Neural progenitor cell (in vitro differentiated cells): ENCODE measurements at regions not wholly inside any gene's neighbourhood (a gene's known extent, or its start where the extent isn't known, plus 50 kb on each side); places are given as distances from the start of the nearest gene placed in this dataset.

Experiments used
- DNase-seq: peaks from one replicate; pipeline ENCODE4 v3.0.0-alpha.2; 2016; ENCODE audit warnings: low spot score
- H2AFZ ChIP-seq: fragments of 200-600 bp; sonication (generic); replicated peaks from 2 replicates; pipeline ENCODE4 v1.6.1; 2016; ENCODE audit warnings: antibody characterized with exemption
- H3F3A ChIP-seq: fragments of 200-600 bp; sonication (generic); 2 replicates; pipeline ENCODE4 v1.6.1; 2016; ENCODE audit warnings: antibody characterized with exemption, low read depth
- H3K27ac ChIP-seq: fragments of 200-600 bp; sonication (generic); 2 replicates; pipeline ENCODE4 v1.5.1; 2016; ENCODE audit warnings: mild to moderate bottlenecking
- H3K27me3 ChIP-seq: fragments of 200-600 bp; sonication (generic); 2 replicates; pipeline ENCODE4 v1.6.1; 2016; ENCODE audit warnings: mild to moderate bottlenecking, moderate library complexity
- H3K36me3 ChIP-seq: fragments of 200-600 bp; sonication (generic); 2 replicates; pipeline ENCODE4 v1.5.1; 2016
- H3K4me1 ChIP-seq: fragments of 200-600 bp; sonication (generic); 2 replicates; pipeline ENCODE4 v1.6.1; 2016; ENCODE audit warnings: mixed run types
- H3K4me2 ChIP-seq: fragments of 200-600 bp; sonication (generic); 2 replicates; pipeline ENCODE4 v1.6.1; 2016
- H3K4me3 ChIP-seq: fragments of 200-600 bp; sonication (generic); 2 replicates; pipeline ENCODE4 v1.5.1; 2016
- H3K79me2 ChIP-seq: fragments of 200-600 bp; sonication (generic); 2 replicates; pipeline ENCODE4 v1.6.1; 2016; ENCODE audit warnings: low read depth
- H3K9ac ChIP-seq: fragments of 200-600 bp; sonication (generic); 2 replicates; pipeline ENCODE4 v1.6.1; 2016
- H3K9me3 ChIP-seq: fragments of 200-600 bp; sonication (generic); 2 replicates; pipeline ENCODE4 v1.5.1; 2016; ENCODE audit warnings: low read depth
- H4K20me1 ChIP-seq: fragments of 200-600 bp; sonication (generic); 2 replicates; pipeline ENCODE4 v1.6.1; 2016; ENCODE audit warnings: low read depth
- H3K27ac Mint-ChIP-seq: 3 replicates; pipeline ENCODE4 v1.8.0; 2021; ENCODE audit warnings: mixed read lengths
- H3K27me3 Mint-ChIP-seq: 2 replicates; pipeline ENCODE4 v1.8.0; 2022; ENCODE audit warnings: low read depth, mild to moderate bottlenecking, inconsistent platforms, moderate library complexity, mixed read lengths; ENCODE audit not compliant: insufficient read depth
- H3K36me3 Mint-ChIP-seq: 3 replicates; pipeline ENCODE4 v1.8.0; 2021; ENCODE audit warnings: mixed read lengths
- H3K4me1 Mint-ChIP-seq: 3 replicates; pipeline ENCODE4 v1.8.0; 2021; ENCODE audit warnings: mixed read lengths
- H3K4me3 Mint-ChIP-seq: 3 replicates; pipeline ENCODE4 v1.8.0; 2021; ENCODE audit warnings: mild to moderate bottlenecking, moderate library complexity, mixed read lengths
- H3K9me3 Mint-ChIP-seq: 3 replicates; pipeline ENCODE4 v1.8.0; 2020; ENCODE audit warnings: mixed read lengths
- EZH2 ChIP-seq: fragments of 200-600 bp; sonication (generic); IDR thresholded peaks from 2 replicates; pipeline ENCODE4 v1.6.1; 2017; ENCODE audit warnings: antibody characterized with exemption, mild to moderate bottlenecking, moderate library complexity
- EZH2phosphoT487 ChIP-seq: fragments of 200-600 bp; sonication (generic); IDR thresholded peaks from 2 replicates; pipeline ENCODE4 v1.6.1; 2017; ENCODE audit warnings: antibody characterized with exemption
- TF ChIP-seq, protein P1 (sequence below): fragments of 200-600 bp; sonication (generic); IDR thresholded peaks from 2 replicates; pipeline ENCODE4 v1.5.1; 2017; ENCODE audit warnings: antibody characterized with exemption, mild to moderate bottlenecking

DNA sequence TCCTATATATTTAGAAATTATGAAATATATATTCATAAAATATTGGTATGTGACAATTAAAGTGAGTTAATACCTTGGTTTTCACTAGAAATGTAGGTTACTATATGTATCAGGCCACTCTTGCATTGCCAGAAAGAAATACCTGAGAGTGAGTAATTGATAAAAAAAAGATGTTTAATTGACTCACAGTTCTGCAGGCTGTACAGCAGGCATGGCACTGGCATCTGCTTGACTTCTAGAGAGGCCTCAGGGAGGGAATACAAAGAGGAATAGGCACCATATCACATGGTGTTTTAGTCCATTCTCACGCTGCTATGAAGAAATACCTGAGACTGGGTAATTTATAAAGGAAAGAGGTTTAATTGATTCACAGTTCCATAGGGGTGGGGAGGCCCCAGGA, 1560.6 kb downstream of the STIM2 start:
- Mint-ChIP-seq H3K4me1 (no peaks in the 10 kb centered on the region), H3K27ac (no peak overlapping the region), H3K36me3 (no peaks in the 10 kb centered on the region), H3K4me3 (no peak overlapping the region), H3K9me3 (no peaks in the 10 kb centered on the region), H3K27me3 (peaks cover 2% of the 10 kb centered on the region)
- H4K20me1 ChIP-seq = no peaks in the 10 kb centered on the region
- H3K36me3 ChIP-seq = no peaks in the 10 kb centered on the region
- no peak overlapping the region for H3K4me3 ChIP-seq
- no peak overlapping the region for H3K27ac ChIP-seq
- no peaks in the 10 kb centered on the region for H3K4me1 ChIP-seq
- no peak for DNase-seq
- H3K79me2 ChIP-seq = no peaks in the 10 kb centered on the region
- no peak overlapping the region for H3K4me2 ChIP-seq
- no peaks in the 10 kb centered on the region for H3F3A ChIP-seq
- no peak overlapping the region for H3K9ac ChIP-seq
- no peaks in the 10 kb centered on the region for H3K9me3 ChIP-seq
- no peak overlapping the region for H2AFZ ChIP-seq
- no peak for TF ChIP-seq EZH2
- TF ChIP-seq, protein P1, sequence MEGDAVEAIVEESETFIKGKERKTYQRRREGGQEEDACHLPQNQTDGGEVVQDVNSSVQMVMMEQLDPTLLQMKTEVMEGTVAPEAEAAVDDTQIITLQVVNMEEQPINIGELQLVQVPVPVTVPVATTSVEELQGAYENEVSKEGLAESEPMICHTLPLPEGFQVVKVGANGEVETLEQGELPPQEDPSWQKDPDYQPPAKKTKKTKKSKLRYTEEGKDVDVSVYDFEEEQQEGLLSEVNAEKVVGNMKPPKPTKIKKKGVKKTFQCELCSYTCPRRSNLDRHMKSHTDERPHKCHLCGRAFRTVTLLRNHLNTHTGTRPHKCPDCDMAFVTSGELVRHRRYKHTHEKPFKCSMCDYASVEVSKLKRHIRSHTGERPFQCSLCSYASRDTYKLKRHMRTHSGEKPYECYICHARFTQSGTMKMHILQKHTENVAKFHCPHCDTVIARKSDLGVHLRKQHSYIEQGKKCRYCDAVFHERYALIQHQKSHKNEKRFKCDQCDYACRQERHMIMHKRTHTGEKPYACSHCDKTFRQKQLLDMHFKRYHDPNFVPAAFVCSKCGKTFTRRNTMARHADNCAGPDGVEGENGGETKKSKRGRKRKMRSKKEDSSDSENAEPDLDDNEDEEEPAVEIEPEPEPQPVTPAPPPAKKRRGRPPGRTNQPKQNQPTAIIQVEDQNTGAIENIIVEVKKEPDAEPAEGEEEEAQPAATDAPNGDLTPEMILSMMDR = no peak
- no peak for TF ChIP-seq EZH2phosphoT487
- H3K27me3 ChIP-seq = no peaks in the 10 kb centered on the region

DNA sequence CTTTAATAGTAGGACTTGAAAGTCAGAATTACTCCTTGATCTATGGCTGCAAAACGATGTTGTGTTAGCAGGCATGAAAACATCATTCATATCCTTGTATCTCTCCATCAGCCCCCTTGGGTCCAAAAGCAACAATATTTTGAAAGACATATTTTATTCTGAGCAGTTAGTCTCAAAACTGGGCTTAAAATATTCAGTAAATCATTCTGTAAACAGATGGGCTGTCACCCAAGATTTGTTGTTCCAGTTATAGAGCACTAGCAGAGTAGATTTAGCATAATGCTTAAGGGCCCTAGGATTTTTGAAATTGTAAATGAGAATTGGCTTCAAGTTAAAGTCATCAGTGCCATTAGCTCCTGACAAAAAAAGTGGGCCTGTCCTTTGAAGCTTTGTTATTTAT, 1565.6 kb downstream of the STIM2 start:
- Histone ChIP-seq H3F3A (no peaks in the 10 kb centered on the region), H3K4me2 (no peak overlapping the region), H3K27me3 (no peaks in the 10 kb centered on the region), H3K9ac (no peak overlapping the region), H3K4me3 (no peak overlapping the region), H2AFZ (peak overlapping the region; percentile 20), H3K27ac (no peak overlapping the region), H3K4me1 (no peaks in the 10 kb centered on the region), H4K20me1 (no peaks in the 10 kb centered on the region), H3K36me3 (no peaks in the 10 kb centered on the region), H3K79me2 (no peaks in the 10 kb centered on the region), H3K9me3 (no peaks in the 10 kb centered on the region)
- no peak for DNase-seq
- Mint-ChIP-seq H3K27me3 (peaks cover 4% of the 10 kb centered on the region), H3K27ac (no peak overlapping the region), H3K4me1 (no peaks in the 10 kb centered on the region), H3K9me3 (no peaks in the 10 kb centered on the region), H3K4me3 (no peak overlapping the region), H3K36me3 (no peaks in the 10 kb centered on the region)
- TF ChIP-seq EZH2phosphoT487 = no peak
- TF ChIP-seq EZH2 = no peak
- TF ChIP-seq, protein P1 = no peak

DNA sequence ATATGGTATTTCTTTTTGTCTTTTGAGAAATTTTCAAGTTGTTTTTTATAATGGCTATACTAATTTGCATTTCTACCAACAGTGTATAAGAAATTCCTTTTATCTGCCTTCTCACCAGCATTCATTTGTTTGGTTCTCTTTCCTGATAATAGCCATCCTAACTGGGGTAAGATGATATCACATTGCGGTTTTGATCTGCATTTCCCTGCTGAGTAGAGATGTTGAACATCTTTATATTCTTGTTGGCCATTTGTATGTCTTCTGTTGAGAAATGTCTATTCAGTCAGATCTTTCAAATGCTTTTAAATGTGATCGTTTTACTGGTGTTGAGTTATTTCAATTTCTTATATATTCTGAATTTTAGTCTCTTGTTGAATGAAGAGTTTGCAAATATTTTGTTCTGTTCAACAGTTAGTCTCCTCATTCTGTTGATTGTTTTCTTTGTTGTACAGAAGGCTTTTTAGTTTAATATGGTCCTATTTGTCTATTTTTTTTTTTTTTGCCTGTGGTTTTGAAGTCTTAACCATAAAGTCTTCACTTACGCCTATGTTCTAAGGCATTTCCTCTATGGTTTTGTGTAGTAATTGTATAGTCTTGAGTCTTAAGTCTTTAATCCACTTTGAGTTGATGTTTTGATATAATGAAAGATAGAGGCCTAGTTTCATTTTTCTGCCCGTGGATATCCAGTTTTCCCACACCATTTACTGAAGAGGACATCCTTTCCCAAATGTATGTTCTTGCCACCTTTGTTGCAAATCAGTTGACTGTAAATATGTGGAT, 1566.9 kb downstream of the STIM2 start:
- Histone ChIP-seq H2AFZ (no peak overlapping the region), H3K9ac (no peak overlapping the region), H3K27ac (no peak overlapping the region), H3K4me2 (no peak overlapping the region), H3F3A (no peaks in the 10 kb centered on the region), H3K36me3 (no peaks in the 10 kb centered on the region), H3K79me2 (no peaks in the 10 kb centered on the region), H4K20me1 (no peaks in the 10 kb centered on the region), H3K9me3 (no peaks in the 10 kb centered on the region), H3K27me3 (no peaks in the 10 kb centered on the region), H3K4me1 (no peaks in the 10 kb centered on the region), H3K4me3 (no peak overlapping the region)
- no peak for DNase-seq
- Mint-ChIP-seq H3K4me1 (no peaks in the 10 kb centered on the region), H3K27me3 (peaks cover 2% of the 10 kb centered on the region), H3K9me3 (no peaks in the 10 kb centered on the region), H3K27ac (no peak overlapping the region), H3K4me3 (no peak overlapping the region), H3K36me3 (no peaks in the 10 kb centered on the region)
- TF ChIP-seq EZH2 (no peak), EZH2phosphoT487 (no peak)
- TF ChIP-seq, protein P1 = no peak
